ENCODE measurements at regions not wholly inside any gene's neighbourhood (a gene's known extent, or its start where the extent isn't known, plus 50 kb on each side); places are given as distances from the start of the nearest gene placed in this dataset.

- no peak for DNase-seq (ENCODE audit: low read depth in 1 of 2, low spot score in 1 of 2)
- Histone ChIP-seq H3K4me3 (replicated peaks; ENCODE audit: insufficient read depth, low read length) (no peak overlapping the region), H3K27ac (replicated peaks) (no peak overlapping the region), H3K27me3 (ENCODE audit: insufficient read depth, poor library complexity, severe bottlenecking) (no peaks in the 10 kb centered on the region)
- TF ChIP-seq POLR2AphosphoS5 (IDR thresholded peaks at IDR 0.05; ENCODE audit: low read depth) = no peak
- no peak for TF ChIP-seq GABPA (IDR thresholded peaks at IDR 0.05; ENCODE audit: low read depth)
- TF ChIP-seq SPI1 (IDR thresholded peaks at IDR 0.05; ENCODE audit: borderline replicate concordance, low read depth) = no peak
- no peak for TF ChIP-seq CTCF (IDR thresholded peaks at IDR 0.05; ENCODE audit: insufficient read depth, low read length)
- no peak for TF ChIP-seq REST (IDR thresholded peaks at IDR 0.05; ENCODE audit: insufficient replicate concordance, low read depth)
Measured at GRCh38 chr2:67201521-67201920, 195.6 kb upstream of the ETAA1 start.

GRCh38 chr2:67204349-67204748 lies 192.8 kb upstream of the ETAA1 start:
- H3K27me3 ChIP-seq (ENCODE audit: insufficient read depth, poor library complexity, severe bottlenecking) = no peaks in the 10 kb centered on the region
- no peak overlapping the region for H3K4me3 ChIP-seq (replicated peaks; ENCODE audit: insufficient read depth, low read length)
- H3K27ac ChIP-seq (replicated peaks) = no peak overlapping the region
- no peak for DNase-seq (ENCODE audit: low read depth in 1 of 2, low spot score in 1 of 2)
- TF ChIP-seq SPI1 (IDR thresholded peaks at IDR 0.05; ENCODE audit: borderline replicate concordance, low read depth) (no peak), POLR2AphosphoS5 (IDR thresholded peaks at IDR 0.05; ENCODE audit: low read depth) (no peak), CTCF (IDR thresholded peaks at IDR 0.05; ENCODE audit: insufficient read depth, low read length) (no peak), REST (IDR thresholded peaks at IDR 0.05; ENCODE audit: insufficient replicate concordance, low read depth) (no peak), GABPA (IDR thresholded peaks at IDR 0.05; ENCODE audit: low read depth) (no peak)

- H3K4me3 ChIP-seq (replicated peaks; ENCODE audit: insufficient read depth, low read length) = no peak overlapping the region
- TF ChIP-seq GABPA (IDR thresholded peaks at IDR 0.05; ENCODE audit: low read depth) (no peak), CTCF (IDR thresholded peaks at IDR 0.05; ENCODE audit: insufficient read depth, low read length) (no peak), REST (IDR thresholded peaks at IDR 0.05; ENCODE audit: insufficient replicate concordance, low read depth) (no peak), SPI1 (IDR thresholded peaks at IDR 0.05; ENCODE audit: borderline replicate concordance, low read depth) (no peak), POLR2AphosphoS5 (IDR thresholded peaks at IDR 0.05; ENCODE audit: low read depth) (no peak)
- no peak for DNase-seq (ENCODE audit: low read depth in 1 of 2, low spot score in 1 of 2)
- no peak overlapping the region for H3K27ac ChIP-seq (replicated peaks)
- no peaks in the 10 kb centered on the region for H3K27me3 ChIP-seq (ENCODE audit: insufficient read depth, poor library complexity, severe bottlenecking)
Measured at GRCh38 chr2:67208887-67209500, 188.1 kb upstream of the ETAA1 start.
